Muscle of arm (tissue), 1 donor: ENCODE measurements at regions not wholly inside any gene's neighbourhood (a gene's known extent, or its start where the extent isn't known, plus 50 kb on each side); places are given as distances from the start of the nearest gene placed in this dataset.
"Not testable (repeated sequence)": the region's sequence is repeated elsewhere in the genome, so short reads cannot be mapped to it uniquely, and the experiment has no call there.

Experiments
- DNase-seq: peaks from one replicate; pipeline ENCODE4 v3.0.0-alpha.2; 2013

DNA sequence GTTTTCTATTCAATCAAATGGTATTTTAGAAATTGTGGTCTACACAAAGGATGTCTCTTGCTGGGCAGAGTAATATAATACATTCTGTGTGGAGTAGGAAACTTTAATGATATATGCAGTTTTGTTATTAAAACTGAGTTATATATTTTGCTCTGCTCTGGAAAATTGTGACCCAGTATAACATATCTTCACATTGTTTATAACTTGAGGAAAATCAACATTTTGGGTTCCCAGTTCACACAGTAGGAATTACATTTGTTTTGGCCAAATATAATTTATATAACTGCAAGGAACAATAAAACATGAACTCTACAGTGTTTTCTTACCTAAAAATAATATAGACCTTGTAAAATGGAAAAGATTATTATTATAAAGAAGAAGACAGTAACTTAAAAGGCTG lies 372.4 kb downstream of the OSR1 start:
- DNase-seq, result no peak

DNA sequence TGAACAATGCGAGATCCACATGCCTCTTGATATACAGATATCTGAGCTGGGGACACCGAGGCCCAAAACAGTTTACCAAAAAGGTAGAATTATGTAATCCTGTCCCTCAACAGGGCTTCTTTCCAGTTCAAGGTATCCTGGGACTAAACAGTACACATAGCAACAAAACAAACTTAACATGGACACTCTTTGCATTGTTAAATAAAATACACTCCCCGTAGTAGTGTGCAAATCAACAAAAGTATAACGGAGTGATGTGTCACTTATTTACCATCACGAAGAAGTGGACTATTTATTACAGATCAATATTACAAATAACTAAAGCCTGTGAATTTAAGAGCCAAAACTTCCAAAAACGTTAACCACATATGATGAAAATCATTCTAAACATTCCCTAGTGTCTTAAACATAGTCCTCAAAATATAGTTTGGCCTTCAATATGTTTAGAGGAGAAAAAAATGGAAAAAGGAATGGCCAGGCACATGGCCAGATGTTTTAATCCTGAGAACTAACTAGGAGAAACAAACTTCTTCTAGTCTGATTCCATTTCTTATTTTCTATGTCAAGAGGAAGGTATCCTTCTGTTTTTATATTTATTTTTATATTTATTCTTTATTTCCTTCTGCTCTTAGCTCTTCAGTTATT lies 377.5 kb downstream of the OSR1 start:
- peak; percentile 88 for DNase-seq

DNA sequence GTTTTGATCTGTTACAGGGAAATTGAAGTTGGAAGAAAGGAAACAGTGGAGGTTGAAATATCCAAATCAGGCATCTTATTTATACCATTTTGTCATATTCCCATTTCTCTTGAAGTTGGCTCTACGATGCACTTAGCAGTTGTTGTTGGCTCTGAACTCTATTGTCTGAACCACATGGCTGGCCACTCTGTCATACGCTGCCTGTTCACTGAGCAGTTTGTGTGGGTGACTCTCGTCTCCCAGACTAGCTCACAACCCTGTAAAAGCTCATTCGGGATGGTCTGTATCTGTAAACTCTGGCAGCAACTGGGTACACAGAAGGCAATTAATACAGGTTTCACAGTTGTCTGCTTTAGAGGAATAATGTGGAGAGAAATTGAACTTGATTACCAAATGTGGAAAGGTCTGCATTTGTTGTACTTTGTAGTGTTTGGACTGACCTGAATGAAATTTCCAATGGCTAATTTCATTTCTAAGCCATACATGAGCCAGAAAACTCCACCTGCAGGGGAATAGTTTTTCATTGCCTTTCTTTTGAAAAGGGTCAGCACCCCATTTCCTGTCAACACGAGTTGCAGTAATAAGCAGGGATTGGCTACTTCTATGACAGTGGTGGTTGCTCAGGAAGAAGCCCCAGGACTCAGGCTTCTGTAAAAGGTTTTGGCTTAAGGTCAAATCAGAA lies 378.2 kb downstream of the OSR1 start:
- DNase-seq, result no peak

DNA sequence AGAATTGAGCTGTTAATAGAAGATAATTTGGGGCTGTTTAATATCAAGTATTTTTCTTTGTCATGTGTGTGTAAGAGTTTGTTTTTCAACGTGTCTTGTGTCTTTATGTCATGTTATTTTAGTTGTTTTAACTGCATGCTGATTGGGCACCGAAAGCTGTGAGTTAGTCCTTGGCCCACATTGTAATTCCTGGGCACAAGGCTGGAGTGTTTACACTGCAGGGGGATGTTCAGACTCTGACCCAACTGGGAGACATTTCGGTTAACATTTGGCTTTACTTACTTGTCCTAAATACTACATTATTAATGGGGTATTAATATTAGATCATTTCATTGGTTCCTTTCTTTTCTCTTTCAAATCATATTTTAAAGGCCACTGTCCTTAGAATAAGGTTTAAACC lies 381.0 kb downstream of the OSR1 start:
- no peak for DNase-seq

DNA sequence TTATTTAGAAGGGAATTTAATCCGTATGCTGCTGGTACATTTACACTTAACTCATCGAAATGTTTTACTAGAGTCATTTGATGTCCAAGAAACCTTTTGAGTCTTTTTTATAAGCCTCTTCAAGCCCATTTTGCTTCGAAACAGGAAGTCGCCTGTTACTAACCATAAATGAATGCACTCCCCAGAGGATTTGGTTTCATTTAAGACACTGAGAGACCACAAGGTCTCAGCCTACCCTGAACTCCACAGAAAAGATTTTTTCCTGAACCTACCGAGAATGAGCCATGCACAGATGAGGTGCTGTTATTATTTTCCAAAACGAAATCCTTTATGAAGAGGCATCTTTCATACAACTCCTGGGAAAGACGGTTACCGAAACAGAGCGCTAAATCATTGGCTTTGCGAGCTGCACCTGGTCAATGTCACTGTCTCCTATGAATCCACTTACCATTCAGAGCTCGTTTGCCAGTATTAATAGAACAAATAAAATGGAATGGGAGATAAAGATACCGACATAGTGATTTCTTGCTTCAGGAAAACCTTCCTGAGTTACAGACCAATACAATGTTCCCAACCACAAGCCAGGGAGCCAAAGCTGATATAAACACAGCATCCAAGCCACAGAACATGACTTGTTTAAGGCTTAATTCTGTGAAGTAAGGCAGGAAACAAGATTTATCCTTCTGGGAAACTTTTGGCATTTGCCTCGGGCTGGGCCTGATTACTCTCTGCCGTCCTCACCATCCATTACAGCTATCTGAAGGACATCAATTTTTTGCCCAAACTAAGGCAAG lies 382.1 kb downstream of the OSR1 start:
- peak; percentile 43 for DNase-seq

DNA sequence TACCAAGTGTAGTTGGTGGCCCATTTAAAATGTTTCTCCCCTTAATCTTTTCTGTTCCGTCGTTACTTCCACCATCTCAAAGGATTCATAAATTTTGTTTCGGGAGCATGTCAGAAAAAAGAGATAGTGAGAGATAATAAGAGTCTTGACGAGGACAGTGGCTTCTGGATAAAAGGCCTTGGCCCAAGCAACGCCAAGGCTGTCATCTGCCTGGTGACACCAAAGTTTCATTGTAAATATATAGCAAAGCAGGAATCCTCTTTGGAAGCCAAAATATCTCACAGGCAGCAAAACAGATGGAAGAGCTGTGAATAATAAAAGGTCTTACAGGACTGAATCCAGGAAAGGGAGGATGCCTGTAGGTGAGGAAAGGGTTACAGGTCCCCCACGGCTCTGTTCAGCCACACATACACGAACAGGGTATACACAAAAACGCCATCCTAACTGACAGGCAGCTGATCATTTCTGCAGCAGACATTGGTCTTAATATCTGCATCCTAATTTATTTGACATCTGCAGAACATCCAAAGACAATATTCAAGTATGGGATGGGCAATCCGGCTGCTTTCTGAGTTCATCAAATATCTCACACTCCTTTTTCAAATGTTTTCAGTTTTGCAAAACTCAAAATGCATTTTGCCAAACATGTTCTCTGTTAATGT lies 382.8 kb downstream of the OSR1 start:
- no peak for DNase-seq

DNA sequence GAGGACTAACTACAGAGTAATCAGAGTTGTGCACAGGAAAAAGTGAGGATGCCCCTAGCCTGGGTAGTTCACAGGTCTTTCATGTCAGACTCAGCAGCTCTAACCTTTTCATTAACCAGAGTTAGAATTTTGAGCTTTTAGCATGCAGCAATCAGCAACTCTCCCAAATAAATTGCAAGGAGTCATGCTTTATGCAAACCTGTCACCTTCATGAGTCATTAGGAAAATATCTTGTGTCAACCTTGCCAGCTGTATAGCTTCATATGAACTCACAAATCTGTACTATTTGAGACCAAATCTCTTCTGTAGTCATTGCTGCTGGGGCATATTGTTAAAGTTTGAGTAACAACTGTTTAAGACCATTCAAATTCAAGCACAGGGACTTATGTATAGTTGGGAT lies 382.3 kb upstream of the NT5C1B start:
- no peak for DNase-seq

DNA sequence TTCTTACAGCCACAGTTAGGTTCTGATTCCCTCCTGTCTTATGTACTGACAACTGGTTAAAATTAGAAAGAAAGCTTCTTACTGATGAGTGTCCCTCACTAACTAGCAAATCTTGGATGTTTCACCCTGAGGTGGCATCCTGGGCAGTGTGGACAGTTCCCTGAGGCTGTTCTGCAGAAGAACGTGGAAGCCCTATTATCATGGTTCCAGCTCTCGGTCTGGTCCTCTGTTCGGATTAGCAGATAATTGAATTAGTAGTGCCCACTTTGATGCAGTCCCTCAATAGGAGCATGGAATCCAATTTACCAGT lies 381.7 kb upstream of the NT5C1B start:
- no peak for DNase-seq

DNA sequence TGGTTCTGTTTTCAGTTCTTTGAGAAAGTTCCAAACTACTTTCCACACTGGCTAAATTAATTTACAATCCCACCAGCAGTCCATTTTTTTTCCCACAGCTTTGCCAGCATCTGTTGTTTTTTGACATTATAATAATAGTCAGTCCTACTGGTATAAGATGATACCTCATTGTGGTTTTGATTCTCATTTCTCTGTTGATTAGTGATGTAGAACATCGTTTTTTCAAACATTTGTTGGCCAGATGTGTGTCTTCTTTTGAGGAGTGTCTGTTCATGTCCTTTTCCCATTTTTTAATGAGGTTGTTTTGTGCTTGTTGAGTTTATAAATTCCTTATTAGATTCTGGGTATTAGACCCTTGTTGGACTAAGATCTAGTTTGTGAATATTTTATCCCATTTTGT lies 376.8 kb upstream of the NT5C1B start:
- DNase-seq, result no peak

DNA sequence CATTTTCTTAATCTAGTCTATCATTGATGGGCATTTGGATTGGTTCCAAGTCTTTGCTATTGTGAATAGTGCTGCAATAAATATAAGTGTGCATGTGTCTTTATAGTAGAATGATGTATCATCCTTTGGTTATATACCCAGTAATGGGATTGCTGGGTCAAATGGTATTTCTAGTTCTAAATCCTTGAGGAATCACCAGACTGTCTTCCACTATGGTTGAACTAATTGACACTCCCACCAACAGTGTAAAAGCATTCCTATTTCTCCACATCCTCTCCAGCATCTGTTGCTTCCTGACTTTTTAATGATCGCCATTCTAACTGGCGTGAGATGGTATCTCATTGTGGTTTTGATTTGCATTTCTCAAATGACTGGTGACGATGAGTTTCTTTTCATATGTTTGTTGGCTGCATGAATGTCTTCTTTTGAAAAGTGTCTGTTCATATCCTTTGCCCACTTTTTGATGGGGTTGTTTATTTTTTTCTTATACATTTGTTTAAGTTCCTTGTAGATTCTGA lies 374.4 kb upstream of the NT5C1B start:
- DNase-seq, result not testable (repeated sequence)

DNA sequence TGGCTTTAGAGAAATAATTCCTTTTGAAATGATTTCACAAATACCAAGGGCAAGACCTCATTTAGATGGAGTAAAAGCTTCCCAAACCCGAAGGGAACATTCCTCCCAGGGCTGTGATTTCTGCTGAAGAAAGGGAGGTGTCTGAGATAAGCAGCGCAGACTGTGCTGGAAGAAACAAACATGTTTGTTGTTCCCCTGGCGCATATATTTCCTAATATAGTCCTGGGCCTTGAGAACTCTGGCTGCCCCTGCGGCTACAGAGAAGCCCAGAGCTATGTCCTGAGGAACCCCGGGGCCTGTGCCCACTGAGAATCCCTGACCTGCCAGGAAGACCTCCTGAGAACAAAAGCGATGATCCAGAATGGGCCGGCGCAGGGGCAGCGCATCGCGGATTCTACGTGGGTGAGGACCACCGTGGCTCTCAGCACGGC lies 372.6 kb upstream of the NT5C1B start:
- DNase-seq, result no peak

DNA sequence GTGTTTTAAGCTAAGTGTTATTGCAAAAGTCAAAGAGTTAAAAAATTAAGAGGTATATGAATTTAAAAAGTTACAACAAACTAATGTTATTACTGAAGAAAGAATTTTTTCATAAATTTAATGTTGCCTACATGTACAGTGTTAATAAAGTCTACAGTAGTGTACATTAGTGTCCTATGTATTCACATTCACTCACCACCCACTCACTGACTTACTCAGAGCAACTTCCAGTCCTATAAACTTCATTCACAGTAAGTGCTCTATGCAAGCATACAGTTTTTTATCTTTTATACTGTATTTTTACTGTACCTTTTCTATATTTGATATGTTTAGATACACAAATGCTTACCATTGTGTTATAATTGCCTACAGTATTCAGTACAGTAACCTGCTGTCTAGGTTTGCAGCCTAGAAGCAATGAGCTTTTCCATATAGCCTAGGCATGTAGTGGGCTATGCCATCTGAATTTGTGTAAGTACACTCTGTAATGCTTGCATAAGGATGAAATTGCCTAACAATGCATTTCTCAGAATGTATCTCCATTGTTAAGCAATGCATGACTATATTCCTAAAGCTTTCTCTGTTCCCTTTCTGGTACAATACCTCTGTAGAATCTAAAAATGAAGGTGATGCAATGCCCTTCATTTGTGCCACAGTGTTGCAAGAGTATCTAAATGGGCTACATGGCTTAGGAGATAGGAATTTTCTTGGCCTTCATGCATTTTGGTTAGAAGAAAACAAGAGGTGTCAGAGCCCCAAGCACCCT lies 370.8 kb upstream of the NT5C1B start:
- no peak for DNase-seq

DNA sequence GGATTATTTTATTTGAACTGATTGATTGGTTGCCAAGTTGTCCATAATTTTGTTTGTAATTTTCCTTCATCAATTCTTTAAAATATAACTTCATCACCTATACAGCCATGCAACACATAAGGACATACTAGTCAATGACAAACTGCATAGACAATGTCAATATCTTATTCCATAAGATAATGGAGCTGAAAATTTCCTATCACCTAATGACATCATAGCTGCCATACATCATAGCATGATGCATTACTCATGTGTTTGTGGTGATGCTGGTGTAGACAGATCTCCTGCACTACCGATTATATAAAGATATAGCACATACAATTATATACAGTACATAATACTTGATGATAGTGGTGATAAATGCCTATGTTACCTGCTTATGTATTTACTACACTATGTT lies 369.8 kb upstream of the NT5C1B start:
- no peak for DNase-seq

DNA sequence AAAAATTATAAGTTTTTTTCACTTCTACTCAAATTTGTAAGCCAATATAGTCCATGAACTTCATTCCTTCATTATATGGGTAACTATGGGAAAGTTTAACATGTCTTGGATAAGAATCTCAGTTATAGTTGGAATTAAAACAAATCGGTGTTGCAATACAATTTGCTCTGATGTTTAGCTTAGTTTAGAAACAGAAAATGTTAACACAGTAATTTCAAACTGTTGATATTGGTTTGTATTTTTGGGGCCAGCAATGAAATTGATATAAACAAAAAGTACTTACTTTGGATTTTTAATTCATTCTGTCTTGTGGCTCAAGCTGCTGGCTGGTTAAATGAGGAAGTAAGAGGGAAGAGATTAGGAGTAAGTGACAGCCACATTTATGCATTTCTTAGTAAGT lies 368.5 kb upstream of the NT5C1B start:
- no peak for DNase-seq

DNA sequence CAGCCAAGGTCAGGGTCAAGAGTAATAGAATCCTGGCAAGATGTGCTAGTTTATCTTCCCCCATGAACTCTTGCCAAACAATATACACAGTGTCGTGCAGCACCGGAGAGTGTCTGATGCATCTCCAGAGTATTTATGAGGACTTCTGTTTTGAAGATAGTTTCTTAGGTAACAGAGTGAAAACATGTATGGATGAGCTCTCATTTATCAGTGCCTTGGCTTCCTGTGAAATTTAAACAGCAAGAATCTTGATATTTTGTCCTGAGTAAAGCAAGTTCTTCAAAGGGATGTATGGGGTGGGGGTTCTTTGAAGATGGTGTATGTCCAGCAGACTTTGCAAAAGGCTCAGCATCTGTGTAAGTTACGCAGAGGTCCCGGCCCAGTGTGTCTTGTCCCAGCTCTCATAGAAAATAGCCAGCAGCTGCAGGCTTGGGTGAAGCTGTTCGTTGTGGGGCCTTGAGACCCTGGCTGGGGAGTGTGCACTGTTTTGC lies 361.0 kb upstream of the NT5C1B start:
- DNase-seq, result peak; percentile 61

DNA sequence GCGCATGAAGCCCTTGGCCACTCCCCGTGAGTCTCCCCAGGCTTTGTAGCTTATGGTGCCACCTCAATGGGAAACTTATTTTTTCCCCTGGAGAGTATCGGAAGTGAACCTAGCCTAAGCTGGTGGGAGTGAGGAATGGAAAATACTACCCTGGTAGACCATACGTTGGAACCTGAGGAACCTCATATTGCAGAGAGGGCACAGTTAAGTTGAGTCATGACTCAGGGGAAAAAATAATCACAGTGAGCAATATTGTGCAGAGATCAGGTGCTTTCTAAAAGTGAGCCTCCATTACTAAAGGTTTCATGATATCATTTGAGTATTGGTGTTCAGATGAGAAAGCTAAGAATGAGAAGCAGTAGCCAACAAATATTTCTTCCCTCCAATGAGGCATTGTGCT lies 360.5 kb upstream of the NT5C1B start:
- no peak for DNase-seq

DNA sequence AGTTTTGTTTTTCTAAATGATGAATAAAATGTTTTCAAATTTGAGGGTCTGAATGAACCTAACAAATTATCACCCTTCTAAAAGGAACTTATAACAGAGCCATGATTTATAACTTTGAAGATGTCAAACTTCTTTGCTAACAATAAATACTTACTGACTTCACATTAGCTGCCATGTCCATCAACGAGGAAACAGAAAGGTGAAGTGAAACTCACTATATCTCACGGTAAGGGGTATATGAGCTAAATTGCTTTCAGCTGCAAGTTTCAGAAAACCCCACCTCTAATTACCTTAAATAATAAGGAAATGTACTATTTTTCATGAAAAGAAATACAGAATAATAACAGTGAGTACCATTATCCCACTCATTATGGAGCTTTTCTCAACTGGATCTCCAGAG lies 350.8 kb upstream of the NT5C1B start:
- DNase-seq, result no peak

DNA sequence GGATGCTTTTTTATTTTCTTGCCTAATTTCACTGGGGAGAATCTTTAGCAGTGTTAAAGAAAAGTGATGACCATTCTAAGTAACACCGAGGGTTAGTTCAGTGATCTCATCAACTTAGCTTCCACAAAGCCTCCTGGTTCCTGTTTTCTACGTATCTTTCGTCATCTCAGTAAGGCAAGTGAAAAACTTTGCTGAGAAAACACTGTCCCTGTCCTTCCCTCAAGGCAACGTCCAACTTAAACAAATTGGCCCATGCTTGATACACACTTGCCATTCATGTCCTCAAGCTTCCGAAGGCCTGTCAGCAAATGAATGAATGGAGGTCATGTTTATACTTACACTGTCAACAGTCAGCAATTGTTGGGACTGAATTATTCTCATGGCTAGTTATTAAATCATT lies 350.4 kb upstream of the NT5C1B start:
- DNase-seq, result not testable (repeated sequence)

DNA sequence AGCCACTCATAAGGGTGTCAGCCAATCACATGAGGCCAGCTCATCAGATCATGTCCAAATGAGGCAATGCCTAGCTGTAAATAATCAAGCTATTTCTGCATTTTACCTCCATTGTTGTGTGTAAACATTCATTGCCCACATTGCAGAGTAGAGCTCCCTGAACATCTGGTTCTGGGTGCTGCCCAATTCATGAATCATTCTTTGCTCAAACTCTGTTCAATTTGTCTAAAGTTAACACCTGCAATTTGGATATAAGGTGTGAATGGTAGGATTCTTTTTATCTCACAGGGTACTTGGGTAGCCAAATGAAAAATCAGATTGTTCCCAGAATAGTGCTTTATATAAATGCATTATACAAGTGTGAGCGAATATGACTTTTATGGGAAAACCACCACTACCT lies 345.5 kb upstream of the NT5C1B start:
- DNase-seq, result no peak

DNA sequence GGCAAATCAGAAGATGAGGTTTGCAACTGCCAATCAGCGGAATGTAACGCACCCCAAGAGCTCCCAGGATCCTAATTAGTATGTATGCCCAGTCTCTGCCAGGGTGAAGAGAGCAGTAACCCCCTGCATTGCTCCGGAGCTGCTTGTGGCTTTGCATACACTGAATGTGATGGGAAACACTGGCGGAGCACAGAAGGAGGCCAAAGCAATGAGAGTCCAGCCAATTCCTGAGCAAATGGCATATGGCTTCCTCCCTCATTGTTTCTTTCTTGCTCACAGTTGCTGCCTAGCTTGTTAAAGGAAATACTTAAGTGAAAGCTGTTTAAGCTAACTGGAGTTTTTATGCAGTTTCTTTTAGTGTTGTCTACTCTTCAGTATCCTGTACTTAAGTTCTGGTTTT lies 343.5 kb upstream of the NT5C1B start:
- DNase-seq, result no peak

DNA sequence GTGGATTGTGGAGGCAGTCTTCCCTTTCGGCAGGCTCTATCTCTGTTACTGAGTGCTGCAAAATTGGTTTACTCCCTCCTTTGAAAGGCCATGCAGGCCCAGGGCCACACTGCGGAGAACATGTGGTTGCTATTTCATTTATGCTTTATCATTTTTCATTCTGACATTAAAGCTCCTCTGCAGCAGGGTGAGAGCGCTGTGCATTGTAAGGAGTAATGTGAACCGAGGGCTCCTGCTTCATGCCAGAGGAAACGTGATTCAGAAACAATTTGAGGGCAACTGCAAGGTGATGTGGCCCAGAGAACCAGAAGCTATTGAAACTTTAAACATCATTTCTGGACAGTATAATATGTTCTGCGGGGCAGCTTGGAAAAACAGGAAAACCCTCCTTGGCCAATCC lies 341.6 kb upstream of the NT5C1B start:
- no peak for DNase-seq
